ENCODE measurements at regions not wholly inside any gene's neighbourhood (a gene's known extent, or its start where the extent isn't known, plus 50 kb on each side); places are given as distances from the start of the nearest gene placed in this dataset.
"Not testable (repeated sequence)": the region's sequence is repeated elsewhere in the genome, so short reads cannot be mapped to it uniquely, and the experiment has no call there.

GRCh38 chr19:30106417-30107095 is 164.5 kb downstream of the URI1 start:
- H3K4me3 ChIP-seq (ENCODE audit: low read length): no peak overlapping the region
- peaks cover 16% of the 10 kb centered on the region for H3K27me3 ChIP-seq (replicated peaks; ENCODE audit: control insufficient read depth, insufficient read depth, low read length)
- no peaks in the 10 kb centered on the region for H3K4me1 ChIP-seq (ENCODE audit: control insufficient read depth, insufficient read depth, low read length)
- no peak for DNase-seq (ENCODE audit: low read depth)
- H3K36me3 ChIP-seq (ENCODE audit: control insufficient read depth, insufficient read depth, low read length, severe bottlenecking): no peaks in the 10 kb centered on the region
- H3K9me3 ChIP-seq (ENCODE audit: control insufficient read depth, low read length): peaks cover under 1% of the 10 kb centered on the region
- no peak overlapping the region for H3K9ac ChIP-seq (ENCODE audit: low read length)

- no peaks in the 10 kb centered on the region for H3K9me3 ChIP-seq (ENCODE audit: control insufficient read depth, low read length)
- no peak overlapping the region for H3K4me3 ChIP-seq (ENCODE audit: low read length)
- peaks cover 16% of the 10 kb centered on the region for H3K27me3 ChIP-seq (replicated peaks; ENCODE audit: control insufficient read depth, insufficient read depth, low read length)
- no peaks in the 10 kb centered on the region for H3K36me3 ChIP-seq (ENCODE audit: control insufficient read depth, insufficient read depth, low read length, severe bottlenecking)
- H3K9ac ChIP-seq (ENCODE audit: low read length): no peak overlapping the region
- no peak for DNase-seq (ENCODE audit: low read depth)
- H3K4me1 ChIP-seq (ENCODE audit: control insufficient read depth, insufficient read depth, low read length): no peaks in the 10 kb centered on the region
Measured at GRCh38 chr19:30107251-30107650, 165.2 kb downstream of the URI1 start.

GRCh38 chr19:30109565-30109964 is 167.5 kb downstream of the URI1 start:
- H3K36me3 ChIP-seq (ENCODE audit: control insufficient read depth, insufficient read depth, low read length, severe bottlenecking): no peaks in the 10 kb centered on the region
- no peaks in the 10 kb centered on the region for H3K9me3 ChIP-seq (ENCODE audit: control insufficient read depth, low read length)
- H3K9ac ChIP-seq (ENCODE audit: low read length): no peak overlapping the region
- DNase-seq (ENCODE audit: low read depth): no peak
- H3K4me3 ChIP-seq (ENCODE audit: low read length): no peak overlapping the region
- peaks cover 16% of the 10 kb centered on the region for H3K27me3 ChIP-seq (replicated peaks; ENCODE audit: control insufficient read depth, insufficient read depth, low read length)
- H3K4me1 ChIP-seq (ENCODE audit: control insufficient read depth, insufficient read depth, low read length): no peaks in the 10 kb centered on the region

- no peak overlapping the region for H3K4me3 ChIP-seq (ENCODE audit: low read length)
Measured at GRCh38 chr19:30111021-30111855, 169.2 kb downstream of the URI1 start.

GRCh38 chr19:30112171-30112570 is 170.1 kb downstream of the URI1 start:
- no peaks in the 10 kb centered on the region for H3K4me1 ChIP-seq (ENCODE audit: control insufficient read depth, insufficient read depth, low read length)
- peaks cover 17% of the 10 kb centered on the region for H3K27me3 ChIP-seq (replicated peaks; ENCODE audit: control insufficient read depth, insufficient read depth, low read length)
- no peak overlapping the region for H3K4me3 ChIP-seq (ENCODE audit: low read length)
- no peaks in the 10 kb centered on the region for H3K36me3 ChIP-seq (ENCODE audit: control insufficient read depth, insufficient read depth, low read length, severe bottlenecking)
- DNase-seq (ENCODE audit: low read depth): no peak
- no peaks in the 10 kb centered on the region for H3K9me3 ChIP-seq (ENCODE audit: control insufficient read depth, low read length)
- H3K9ac ChIP-seq (ENCODE audit: low read length): no peak overlapping the region

More at GRCh38 chr19:30111021-30111855, 169.2 kb downstream of the URI1 start:
- no peaks in the 10 kb centered on the region for H3K36me3 ChIP-seq (ENCODE audit: control insufficient read depth, insufficient read depth, low read length, severe bottlenecking)
- no peaks in the 10 kb centered on the region for H3K9me3 ChIP-seq (ENCODE audit: control insufficient read depth, low read length)
- H3K9ac ChIP-seq (ENCODE audit: low read length): no peak overlapping the region
- H3K27me3 ChIP-seq (replicated peaks; ENCODE audit: control insufficient read depth, insufficient read depth, low read length): peaks cover 21% of the 10 kb centered on the region
- no peak for DNase-seq (ENCODE audit: low read depth)
- no peaks in the 10 kb centered on the region for H3K4me1 ChIP-seq (ENCODE audit: control insufficient read depth, insufficient read depth, low read length)

- no peak for DNase-seq (ENCODE audit: low read depth)
- Histone ChIP-seq H3K36me3 (ENCODE audit: control insufficient read depth, insufficient read depth, low read length, severe bottlenecking) (no peaks in the 10 kb centered on the region), H3K9me3 (ENCODE audit: control insufficient read depth, low read length) (no peaks in the 10 kb centered on the region)
Measured at GRCh38 chr19:30112666-30113065, 170.6 kb downstream of the URI1 start.

GRCh38 chr19:30113186-30113585 is 171.1 kb downstream of the URI1 start:
- H3K4me3 ChIP-seq (ENCODE audit: low read length): no peak overlapping the region
- H3K9ac ChIP-seq (ENCODE audit: low read length): no peak overlapping the region
- H3K9me3 ChIP-seq (ENCODE audit: control insufficient read depth, low read length): no peaks in the 10 kb centered on the region
- no peaks in the 10 kb centered on the region for H3K4me1 ChIP-seq (ENCODE audit: control insufficient read depth, insufficient read depth, low read length)
- no peak for DNase-seq (ENCODE audit: low read depth)
- H3K27me3 ChIP-seq (replicated peaks; ENCODE audit: control insufficient read depth, insufficient read depth, low read length): peaks cover 17% of the 10 kb centered on the region
- H3K36me3 ChIP-seq (ENCODE audit: control insufficient read depth, insufficient read depth, low read length, severe bottlenecking): no peaks in the 10 kb centered on the region

More at GRCh38 chr19:30112666-30113065, 170.6 kb downstream of the URI1 start:
- H3K27me3 ChIP-seq (replicated peaks; ENCODE audit: control insufficient read depth, insufficient read depth, low read length): peaks cover 17% of the 10 kb centered on the region
- H3K4me3 ChIP-seq (ENCODE audit: low read length): no peak overlapping the region
- no peaks in the 10 kb centered on the region for H3K4me1 ChIP-seq (ENCODE audit: control insufficient read depth, insufficient read depth, low read length)
- H3K9ac ChIP-seq (ENCODE audit: low read length): no peak overlapping the region

- not testable (repeated sequence) for H3K9ac ChIP-seq (ENCODE audit: low read length); H3K36me3 ChIP-seq (ENCODE audit: control insufficient read depth, insufficient read depth, low read length, severe bottlenecking); H3K4me1 ChIP-seq (ENCODE audit: control insufficient read depth, insufficient read depth, low read length); DNase-seq (ENCODE audit: low read depth); H3K9me3 ChIP-seq (ENCODE audit: control insufficient read depth, low read length); H3K4me3 ChIP-seq (ENCODE audit: low read length)
- peaks cover 12% of the 10 kb centered on the region for H3K27me3 ChIP-seq (replicated peaks; ENCODE audit: control insufficient read depth, insufficient read depth, low read length)
Measured at GRCh38 chr19:30114095-30114494, 172.1 kb downstream of the URI1 start.

GRCh38 chr19:30115947-30116346 is 173.9 kb downstream of the URI1 start:
- Histone ChIP-seq H3K9ac (ENCODE audit: low read length) (no peak overlapping the region), H3K27me3 (replicated peaks; ENCODE audit: control insufficient read depth, insufficient read depth, low read length) (peaks cover 13% of the 10 kb centered on the region), H3K4me3 (ENCODE audit: low read length) (no peak overlapping the region), H3K4me1 (ENCODE audit: control insufficient read depth, insufficient read depth, low read length) (no peaks in the 10 kb centered on the region), H3K36me3 (ENCODE audit: control insufficient read depth, insufficient read depth, low read length, severe bottlenecking) (no peaks in the 10 kb centered on the region), H3K9me3 (ENCODE audit: control insufficient read depth, low read length) (no peaks in the 10 kb centered on the region)
- DNase-seq (ENCODE audit: low read depth): no peak

- H3K36me3 ChIP-seq (ENCODE audit: control insufficient read depth, insufficient read depth, low read length, severe bottlenecking): no peaks in the 10 kb centered on the region
- no peaks in the 10 kb centered on the region for H3K4me1 ChIP-seq (ENCODE audit: control insufficient read depth, insufficient read depth, low read length)
- H3K27me3 ChIP-seq (replicated peaks; ENCODE audit: control insufficient read depth, insufficient read depth, low read length): peaks cover 13% of the 10 kb centered on the region
- no peak overlapping the region for H3K4me3 ChIP-seq (ENCODE audit: low read length)
- H3K9me3 ChIP-seq (ENCODE audit: control insufficient read depth, low read length): no peaks in the 10 kb centered on the region
- DNase-seq (ENCODE audit: low read depth): no peak
- no peak overlapping the region for H3K9ac ChIP-seq (ENCODE audit: low read length)
Measured at GRCh38 chr19:30116530-30116929, 174.5 kb downstream of the URI1 start.

GRCh38 chr19:30116984-30117555 is 175.0 kb downstream of the URI1 start:
- Histone ChIP-seq H3K4me1 (ENCODE audit: control insufficient read depth, insufficient read depth, low read length) (no peaks in the 10 kb centered on the region), H3K27me3 (replicated peaks; ENCODE audit: control insufficient read depth, insufficient read depth, low read length) (peaks cover 13% of the 10 kb centered on the region), H3K36me3 (ENCODE audit: control insufficient read depth, insufficient read depth, low read length, severe bottlenecking) (no peaks in the 10 kb centered on the region), H3K9ac (ENCODE audit: low read length) (no peak overlapping the region), H3K9me3 (ENCODE audit: control insufficient read depth, low read length) (no peaks in the 10 kb centered on the region), H3K4me3 (ENCODE audit: low read length) (no peak overlapping the region)
- DNase-seq (ENCODE audit: low read depth): no peak

All from adipocyte (in vitro differentiated cells).